B cell (primary cell): ENCODE measurements at regions not wholly inside any gene's neighbourhood (a gene's known extent, or its start where the extent isn't known, plus 50 kb on each side); places are given as distances from the start of the nearest gene placed in this dataset.

Experiments used
- ATAC-seq: fragments of 200-7000 bp; cut with Tn5 transposase; one replicate; pipeline ENCODE4 v1.10.0; 2021; ENCODE audit warnings: low read depth, mild to moderate bottlenecking, moderate number of reproducible peaks, moderate library complexity
- CTCF ChIA-PET: fragments of 350-600 bp; sonication (Branson Sonifier 250); formaldehyde crosslinking; loops from one replicate; lab custom pipeline; 2021; ENCODE audit warnings: antibody characterized with exemption, inconsistent platforms; lab: Charles Lee
- POLR2A ChIA-PET: fragments of 350-600 bp; sonication (Branson Sonifier 250); formaldehyde crosslinking; loops from one replicate; lab custom pipeline; 2021; ENCODE audit warnings: antibody characterized with exemption; lab: Charles Lee
- DNase-seq: peaks from one replicate; pipeline ENCODE4 v3.0.0; 2013
- H2AFZ ChIP-seq: 2 replicates; pipeline ENCODE4 v1.6.1; 2012; ENCODE audit warnings: mild to moderate bottlenecking, low read depth, low read length; ENCODE audit not compliant: insufficient read depth, poor library complexity, severe bottlenecking
- H3K27ac ChIP-seq, 2 donors: 1 replicate in 1 of 2; 2 replicates in 1 of 2; pipeline ENCODE4 v1.5.1; 2012 to 2013; ENCODE audit warnings: low read length in 2 of 2, mild to moderate bottlenecking in 2 of 2, moderate library complexity in 1 of 2
- H3K27me3 ChIP-seq, 4 experiments: fragments of 200-600 bp in 1 of 4; sonication (generic) in 1 of 4; replicated peaks in 1 of 4; 1 replicate in 2 of 4; 2 replicates in 2 of 4; pipeline versions ENCODE4 v1.6.1 to v1.7.0; 2013 to 2016; ENCODE audit warnings: low read length in 3 of 4, mild to moderate bottlenecking in 2 of 4, mixed read lengths in 1 of 4, moderate library complexity in 1 of 4; ENCODE audit not compliant: insufficient read depth in 4 of 4, control insufficient read depth in 3 of 4; ENCODE audit errors: control extremely low read depth in 1 of 4
- H3K36me3 ChIP-seq, 2 experiments: replicated peaks in 1 of 2; 1 replicate in 1 of 2; 2 replicates in 1 of 2; pipeline versions ENCODE4 v1.6.1 to v1.7.1; 2013; ENCODE audit warnings: low read length in 1 of 2; ENCODE audit not compliant: insufficient read depth in 2 of 2, control insufficient read depth in 1 of 2; ENCODE audit errors: control extremely low read depth in 1 of 2, extremely low read depth in 1 of 2
- H3K4me1 ChIP-seq, 2 donors: fragments of 200-600 bp in 1 of 2; sonication (generic) in 1 of 2; 1 replicate in 1 of 2; 2 replicates in 1 of 2; pipeline versions ENCODE4 v1.5.1 to v1.6.1; 2013 to 2017; ENCODE audit warnings: low read length in 2 of 2; ENCODE audit not compliant: control insufficient read depth in 2 of 2, insufficient read depth in 2 of 2
- H3K4me2 ChIP-seq: replicated peaks from 2 replicates; pipeline ENCODE3; 2012; ENCODE audit warnings: mild to moderate bottlenecking, low read depth, low read length; ENCODE audit not compliant: poor library complexity, severe bottlenecking
- H3K4me3 ChIP-seq, 5 experiments: fragments of 200-600 bp in 1 of 5; sonication (generic) in 1 of 5; 1 replicate in 3 of 5; 2 replicates in 2 of 5; pipeline versions ENCODE4 v1.5.1 to v1.7.0; 2011 to 2016; ENCODE audit warnings: low read length in 4 of 5, mild to moderate bottlenecking in 4 of 5, low read depth in 2 of 5, control low read depth in 1 of 5, moderate library complexity in 1 of 5; ENCODE audit not compliant: insufficient read depth in 1 of 5; ENCODE audit errors: control extremely low read depth in 1 of 5, extremely low read depth in 1 of 5
- H3K79me2 ChIP-seq: fragments of 200-600 bp; sonication (generic); one replicate; pipeline ENCODE4 v1.6.0; 2016; ENCODE audit warnings: low read length; ENCODE audit not compliant: control insufficient read depth, insufficient read depth
- H3K9ac ChIP-seq: fragments of 200-600 bp; sonication (generic); 2 replicates; pipeline ENCODE4 v1.6.1; 2017; ENCODE audit warnings: mild to moderate bottlenecking, low read length, moderate library complexity
- H3K9me3 ChIP-seq, 3 donors: one replicate each; pipeline versions ENCODE4 v1.6.1 to v1.7.1; 2013; ENCODE audit warnings: low read length in 2 of 3; ENCODE audit not compliant: control insufficient read depth in 2 of 3, insufficient read depth in 1 of 3; ENCODE audit errors: control extremely low read depth in 1 of 3
- H4K20me1 ChIP-seq: 2 replicates; pipeline ENCODE4 v1.6.0; 2012; ENCODE audit warnings: mild to moderate bottlenecking, low read length; ENCODE audit not compliant: insufficient read depth, control insufficient read depth, poor library complexity, severe bottlenecking
- H3K27ac Mint-ChIP-seq: one replicate; pipeline ENCODE4 v1.8.0; 2021; ENCODE audit warnings: mixed read lengths
- H3K27me3 Mint-ChIP-seq: one replicate; pipeline ENCODE4 v1.8.0; 2021; ENCODE audit warnings: mixed read lengths
- H3K4me1 Mint-ChIP-seq: one replicate; pipeline ENCODE4 v1.8.0; 2021; ENCODE audit warnings: mixed read lengths
- H3K4me3 Mint-ChIP-seq: one replicate; pipeline ENCODE4 v1.8.0; 2021; ENCODE audit warnings: mixed read lengths
- H3K9me3 Mint-ChIP-seq: one replicate; pipeline ENCODE4 v1.8.0; 2022; ENCODE audit warnings: mixed read lengths; ENCODE audit not compliant: insufficient read depth
- CTCF ChIP-seq: fragments of 200-600 bp; IDR thresholded peaks from one replicate; pipeline ENCODE4 v1.8.0; 2022; ENCODE audit warnings: antibody characterized with exemption, mild to moderate bottlenecking
- EZH2 ChIP-seq: IDR thresholded peaks from 2 replicates; pipeline ENCODE4 v1.6.1; 2012; ENCODE audit warnings: borderline replicate concordance, low read depth, mild to moderate bottlenecking, moderate library complexity, low read length; ENCODE audit not compliant: insufficient read depth, poor library complexity, severe bottlenecking
- WGBS: methylation state at CpG from one replicate; pipeline ENCODE4 v1.1.5; 2013; ENCODE audit warnings: missing lambda C conversion rate; ENCODE audit not compliant: insufficient coverage; 5-methylcytosine and 5-hydroxymethylcytosine counted together
- intact Hi-C: fragments of 100-400 bp; cut with micrococcal nuclease; formaldehyde crosslinking; loops from one replicate; pipeline ENCODE4 v1.10.0; 2022

DNA sequence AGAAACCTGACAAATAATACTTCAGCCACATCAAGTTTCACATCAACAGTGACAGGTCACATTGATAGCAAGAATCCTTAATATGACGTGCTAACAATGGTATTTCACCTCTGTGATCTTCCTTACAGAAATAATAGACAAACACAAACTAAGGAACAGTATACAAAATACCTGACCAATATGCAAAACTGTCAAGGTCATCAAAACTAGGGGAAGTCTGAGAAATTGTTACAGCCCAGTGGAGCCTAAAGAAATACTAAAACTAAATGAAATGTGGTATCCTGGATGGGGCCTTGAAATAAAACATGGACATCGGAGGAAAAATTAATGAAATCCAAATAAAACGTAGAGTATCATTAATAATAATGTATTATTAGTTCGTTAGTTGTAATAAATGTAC is 422.0 kb upstream of the ZNF385D start:
- no peak overlapping the region for H3K27ac ChIP-seq
- ChIA-PET POLR2A (no interaction called here), CTCF (no interaction called here)
- no peak for ATAC-seq
- H3K4me3 Mint-ChIP-seq = no peak overlapping the region
- intact Hi-C loops = no loop called here
- H3K9ac ChIP-seq = no peak overlapping the region
- no peak overlapping the region for H3K4me3 ChIP-seq
- H2AFZ ChIP-seq = no peak overlapping the region
- no peak overlapping the region for H3K4me2 ChIP-seq
- no peaks in the 10 kb centered on the region for H3K27me3 ChIP-seq
- no peaks in the 10 kb centered on the region for H3K9me3 ChIP-seq
- no peaks in the 10 kb centered on the region for H3K4me1 Mint-ChIP-seq
- no CpG with 5 or more reads among the region's 4 CpGs for WGBS
- no peaks in the 10 kb centered on the region for H3K4me1 ChIP-seq
- H4K20me1 ChIP-seq = no peaks in the 10 kb centered on the region
- TF ChIP-seq CTCF (no peak), EZH2 (no peak)
- no peaks in the 10 kb centered on the region for H3K36me3 ChIP-seq
- no peaks in the 10 kb centered on the region for H3K9me3 Mint-ChIP-seq
- H3K27me3 Mint-ChIP-seq = no peaks in the 10 kb centered on the region
- no peak for DNase-seq
- H3K27ac Mint-ChIP-seq = no peak overlapping the region
- no peaks in the 10 kb centered on the region for H3K79me2 ChIP-seq

- WGBS = no CpG with 5 or more reads among the region's 1 CpG
- Mint-ChIP-seq H3K4me1 (no peaks in the 10 kb centered on the region), H3K27ac (no peak overlapping the region), H3K9me3 (no peaks in the 10 kb centered on the region), H3K27me3 (no peaks in the 10 kb centered on the region), H3K4me3 (no peak overlapping the region)
- H3K4me2 ChIP-seq = no peak overlapping the region
- no peak overlapping the region for H2AFZ ChIP-seq
- no peaks in the 10 kb centered on the region for H3K27me3 ChIP-seq
- intact Hi-C loops = no loop called here
- H3K4me1 ChIP-seq = no peaks in the 10 kb centered on the region
- ATAC-seq = no peak
- no peak overlapping the region for H3K4me3 ChIP-seq
- H3K27ac ChIP-seq = no peak overlapping the region
- no peaks in the 10 kb centered on the region for H3K9me3 ChIP-seq
- no peak overlapping the region for H3K9ac ChIP-seq
- no peaks in the 10 kb centered on the region for H4K20me1 ChIP-seq
- ChIA-PET CTCF (no interaction called here), POLR2A (no interaction called here)
- no peaks in the 10 kb centered on the region for H3K36me3 ChIP-seq
- TF ChIP-seq CTCF = no peak
- TF ChIP-seq EZH2 = no peak
- no peak for DNase-seq
- no peaks in the 10 kb centered on the region for H3K79me2 ChIP-seq
Measured at GRCh38 chr3:22175947-22176346, 424.9 kb upstream of the ZNF385D start.
